Gastrocnemius medialis (tissue), 4 donors: ENCODE measurements at regions not wholly inside any gene's neighbourhood (a gene's known extent, or its start where the extent isn't known, plus 50 kb on each side); places are given as distances from the start of the nearest gene placed in this dataset.

Source experiments
- POLR2A ChIP-seq, 2 donors: fragments of 450-650 bp; IDR thresholded peaks; one replicate each; pipeline ENCODE4 v1.6.1; 2017; ENCODE audit warnings: antibody characterized with exemption in 2 of 2, mild to moderate bottlenecking in 2 of 2, moderate library complexity in 2 of 2
- TF ChIP-seq, protein P1 (sequence below), 5 experiments: fragments of 450-650 bp in 3 of 5; fragments of 200-600 bp in 2 of 5; sonication (generic) in 2 of 5; IDR thresholded peaks in 4 of 5; conservative IDR thresholded peaks in 1 of 5; 1 replicate in 4 of 5; 2 replicates in 1 of 5; pipeline ENCODE4 v1.5.1; 2016 to 2019; ENCODE audit warnings: antibody characterized with exemption in 5 of 5, mild to moderate bottlenecking in 3 of 5, moderate library complexity in 3 of 5

DNA sequence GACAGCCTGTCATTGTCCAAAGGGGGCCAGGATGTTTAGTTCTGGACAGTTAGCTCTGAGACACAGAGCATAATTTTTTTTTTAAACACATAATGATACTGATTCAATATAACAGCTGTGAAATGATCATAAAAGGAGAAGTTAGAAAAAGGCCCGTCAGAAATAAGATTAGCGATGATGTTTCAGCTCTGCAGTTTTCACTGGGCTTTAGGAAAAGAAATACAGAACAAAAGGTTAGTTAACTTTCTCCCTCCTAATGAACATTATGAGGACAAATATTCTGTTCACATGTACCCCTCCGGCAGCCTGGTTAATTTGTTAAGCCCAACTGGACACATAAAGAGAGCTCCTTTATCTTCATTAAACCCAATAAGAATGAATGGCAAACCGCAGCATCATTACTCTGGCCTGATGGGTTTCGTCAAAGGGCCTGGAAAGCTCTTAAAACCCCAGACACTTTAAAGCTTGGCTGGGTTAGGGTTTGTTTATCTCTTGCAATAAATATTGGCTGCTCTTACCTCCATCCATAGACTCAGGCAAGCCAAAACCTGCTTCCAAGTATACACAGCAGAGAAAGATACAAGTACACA, 394.6 kb downstream of the KIF16B start:
- TF ChIP-seq, protein P1, sequence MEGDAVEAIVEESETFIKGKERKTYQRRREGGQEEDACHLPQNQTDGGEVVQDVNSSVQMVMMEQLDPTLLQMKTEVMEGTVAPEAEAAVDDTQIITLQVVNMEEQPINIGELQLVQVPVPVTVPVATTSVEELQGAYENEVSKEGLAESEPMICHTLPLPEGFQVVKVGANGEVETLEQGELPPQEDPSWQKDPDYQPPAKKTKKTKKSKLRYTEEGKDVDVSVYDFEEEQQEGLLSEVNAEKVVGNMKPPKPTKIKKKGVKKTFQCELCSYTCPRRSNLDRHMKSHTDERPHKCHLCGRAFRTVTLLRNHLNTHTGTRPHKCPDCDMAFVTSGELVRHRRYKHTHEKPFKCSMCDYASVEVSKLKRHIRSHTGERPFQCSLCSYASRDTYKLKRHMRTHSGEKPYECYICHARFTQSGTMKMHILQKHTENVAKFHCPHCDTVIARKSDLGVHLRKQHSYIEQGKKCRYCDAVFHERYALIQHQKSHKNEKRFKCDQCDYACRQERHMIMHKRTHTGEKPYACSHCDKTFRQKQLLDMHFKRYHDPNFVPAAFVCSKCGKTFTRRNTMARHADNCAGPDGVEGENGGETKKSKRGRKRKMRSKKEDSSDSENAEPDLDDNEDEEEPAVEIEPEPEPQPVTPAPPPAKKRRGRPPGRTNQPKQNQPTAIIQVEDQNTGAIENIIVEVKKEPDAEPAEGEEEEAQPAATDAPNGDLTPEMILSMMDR (IDR thresholded peaks at IDR 0.05 in 4 of 5, conservative IDR thresholded peaks at IDR 0.05 in 1 of 5), result no peak
- no peak for TF ChIP-seq POLR2A (IDR thresholded peaks at IDR 0.05)
